ENCODE measurements at regions not wholly inside any gene's neighbourhood (a gene's known extent, or its start where the extent isn't known, plus 50 kb on each side); places are given as distances from the start of the nearest gene placed in this dataset.
A peak's percentile ranks its signal among the peaks of the same experiment; 100 is the strongest.

DNA sequence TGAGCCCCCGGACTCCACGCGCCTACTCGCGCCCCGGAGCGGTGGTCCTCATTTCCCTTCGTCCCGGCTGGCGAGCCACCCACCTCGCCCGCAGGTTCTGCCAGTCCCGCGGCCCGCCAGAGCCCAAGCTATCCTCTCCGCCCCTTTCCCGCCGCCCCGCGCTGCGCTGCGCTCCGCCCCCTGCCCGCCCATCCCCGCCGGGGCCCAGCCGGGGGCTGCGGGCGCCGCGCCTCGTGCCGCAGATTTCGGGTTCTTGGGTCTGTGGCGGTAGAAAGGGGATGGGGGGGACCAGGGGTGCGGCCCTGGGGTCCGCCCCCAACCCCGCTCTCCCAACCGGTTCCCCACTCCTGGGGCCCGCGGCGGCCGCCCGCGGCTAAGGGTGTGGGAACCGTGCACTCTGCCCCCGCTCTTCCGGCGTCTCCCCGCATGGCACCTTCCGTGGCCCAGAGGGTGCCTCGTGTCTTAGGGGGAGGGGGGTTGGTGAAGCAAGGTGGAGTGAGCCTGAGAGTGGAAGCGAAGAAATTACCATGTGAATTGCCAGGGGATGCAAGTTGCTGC is 650.8 kb upstream of the DIPK2B start:
- peaks cover 7% of the 10 kb centered on the region for H3K27me3 ChIP-seq
- 37% methylated on average over 2 of the region's 53 CpGs; no CpG with 5 or more reads in 1 of the 2 donors for WGBS, 2 donors (ENCODE audit: low coverage in 1 of 2)
- peak; percentile 43 for ATAC-seq
- TF ChIP-seq, protein P1, sequence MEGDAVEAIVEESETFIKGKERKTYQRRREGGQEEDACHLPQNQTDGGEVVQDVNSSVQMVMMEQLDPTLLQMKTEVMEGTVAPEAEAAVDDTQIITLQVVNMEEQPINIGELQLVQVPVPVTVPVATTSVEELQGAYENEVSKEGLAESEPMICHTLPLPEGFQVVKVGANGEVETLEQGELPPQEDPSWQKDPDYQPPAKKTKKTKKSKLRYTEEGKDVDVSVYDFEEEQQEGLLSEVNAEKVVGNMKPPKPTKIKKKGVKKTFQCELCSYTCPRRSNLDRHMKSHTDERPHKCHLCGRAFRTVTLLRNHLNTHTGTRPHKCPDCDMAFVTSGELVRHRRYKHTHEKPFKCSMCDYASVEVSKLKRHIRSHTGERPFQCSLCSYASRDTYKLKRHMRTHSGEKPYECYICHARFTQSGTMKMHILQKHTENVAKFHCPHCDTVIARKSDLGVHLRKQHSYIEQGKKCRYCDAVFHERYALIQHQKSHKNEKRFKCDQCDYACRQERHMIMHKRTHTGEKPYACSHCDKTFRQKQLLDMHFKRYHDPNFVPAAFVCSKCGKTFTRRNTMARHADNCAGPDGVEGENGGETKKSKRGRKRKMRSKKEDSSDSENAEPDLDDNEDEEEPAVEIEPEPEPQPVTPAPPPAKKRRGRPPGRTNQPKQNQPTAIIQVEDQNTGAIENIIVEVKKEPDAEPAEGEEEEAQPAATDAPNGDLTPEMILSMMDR (IDR thresholded peaks at IDR 0.05), result no peak
- TF ChIP-seq POLR2A (IDR thresholded peaks at IDR 0.05), result no peak
- TF ChIP-seq EP300 (IDR thresholded peaks at IDR 0.05), result no peak
- TF ChIP-seq POLR2AphosphoS5 (IDR thresholded peaks at IDR 0.05), result no peak
- peaks cover 0 to 15% (median 0%) of the 10 kb centered on the region in 3 donors for H3K4me1 ChIP-seq
- peak overlapping the region; percentile 60 to 83 for H3K4me3 ChIP-seq
- H3K9me3 ChIP-seq, result no peaks in the 10 kb centered on the region
- no peaks in the 10 kb centered on the region for H3K36me3 ChIP-seq
- H3K27ac ChIP-seq, result peak overlapping the region in 1 of 4 donors; percentile 51

DNA sequence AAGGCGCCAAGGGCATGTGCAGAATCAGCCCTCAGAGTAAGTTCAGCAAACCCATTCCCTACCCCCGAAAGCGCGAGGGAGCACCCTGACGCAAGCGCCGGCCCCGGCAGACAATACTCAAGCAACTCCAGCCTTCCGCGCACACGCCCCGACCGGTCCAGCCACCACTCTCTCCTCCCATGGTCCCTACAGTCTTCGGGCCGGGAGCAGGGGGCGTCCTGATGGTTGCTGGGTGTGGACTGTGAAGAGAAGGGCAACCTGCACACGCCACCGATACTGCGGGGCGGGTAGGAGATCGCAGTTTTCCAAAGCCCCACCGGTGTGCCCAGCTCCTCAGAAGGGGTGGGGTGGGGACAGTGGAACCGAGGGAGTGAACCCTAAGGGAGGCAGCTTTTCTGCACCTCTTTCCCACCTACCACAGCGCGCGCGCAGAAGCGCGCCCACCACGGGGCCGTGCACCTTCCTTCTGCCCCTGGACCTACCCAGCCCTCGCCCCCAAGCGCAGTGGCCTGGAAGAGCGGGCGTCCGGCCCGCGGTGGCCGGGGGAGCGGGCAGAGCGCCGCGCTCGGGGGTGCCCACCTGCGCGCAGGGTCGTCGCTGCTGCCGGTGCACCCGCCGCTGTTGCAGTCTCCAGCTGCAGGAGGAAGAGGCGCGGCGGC is 650.2 kb upstream of the DIPK2B start:
- peaks cover 0 to 15% (median 0%) of the 10 kb centered on the region in 3 donors for H3K4me1 ChIP-seq
- ATAC-seq, result peak; percentile 65
- TF ChIP-seq POLR2AphosphoS5 (IDR thresholded peaks at IDR 0.05), result no peak
- TF ChIP-seq POLR2A (IDR thresholded peaks at IDR 0.05), result no peak
- no peak for TF ChIP-seq EP300 (IDR thresholded peaks at IDR 0.05)
- TF ChIP-seq, protein P1 (IDR thresholded peaks at IDR 0.05), result no peak
- H3K27me3 ChIP-seq, result peaks cover 7% of the 10 kb centered on the region
- no peaks in the 10 kb centered on the region for H3K36me3 ChIP-seq
- WGBS, 2 donors (ENCODE audit: low coverage in 1 of 2), result 53% methylated on average over 9 of the region's 54 CpGs; no CpG with 5 or more reads in 1 of the 2 donors
- H3K9me3 ChIP-seq, result no peaks in the 10 kb centered on the region
- H3K4me3 ChIP-seq, result peak overlapping the region; percentile 60 to 83
- peak overlapping the region in 1 of 4 donors; percentile 51 for H3K27ac ChIP-seq

DNA sequence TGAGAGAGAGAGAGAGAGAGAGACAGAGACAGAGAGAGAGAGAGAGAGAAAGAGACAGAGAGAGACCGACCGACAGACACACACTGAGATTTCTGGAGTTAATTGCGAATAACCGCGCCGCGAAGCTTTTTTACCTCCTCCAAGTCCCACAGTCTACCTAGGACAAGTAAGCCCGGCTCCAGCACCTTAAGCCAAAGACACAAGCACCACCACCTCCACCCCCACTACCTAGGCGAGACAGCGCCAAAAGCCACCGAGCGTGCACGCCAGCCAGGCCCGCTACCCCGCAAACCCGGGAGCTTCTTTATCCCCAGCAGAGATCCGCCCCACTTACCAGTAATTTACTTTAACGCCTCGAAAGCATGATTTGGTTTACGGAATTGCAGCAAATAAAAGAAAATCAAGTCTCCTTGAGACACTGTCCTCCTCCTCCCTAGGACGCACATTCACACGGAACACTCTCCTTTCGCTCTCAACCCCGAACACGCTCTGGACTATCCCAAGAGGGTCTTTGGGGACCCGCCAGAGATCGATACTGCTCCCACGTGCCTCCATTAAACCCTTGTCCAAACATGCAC is 649.6 kb upstream of the DIPK2B start:
- TF ChIP-seq, protein P1 (IDR thresholded peaks at IDR 0.05), result no peak
- no peak for TF ChIP-seq POLR2A (IDR thresholded peaks at IDR 0.05)
- TF ChIP-seq POLR2AphosphoS5 (IDR thresholded peaks at IDR 0.05), result no peak
- TF ChIP-seq EP300 (IDR thresholded peaks at IDR 0.05), result no peak
- Histone ChIP-seq H3K27ac (no peak overlapping the region), H3K9me3 (no peaks in the 10 kb centered on the region), H3K27me3 (peaks cover 7% of the 10 kb centered on the region), H3K4me1 (peaks cover 0 to 15% (median 0%) of the 10 kb centered on the region in 3 donors), H3K4me3 (peak overlapping the region; percentile 60 to 83), H3K36me3 (no peaks in the 10 kb centered on the region)
- no peak for ATAC-seq
- 0 to 30% methylated on average over 2 to 10 of the region's 28 CpGs for WGBS, 2 donors (ENCODE audit: low coverage in 1 of 2)

DNA sequence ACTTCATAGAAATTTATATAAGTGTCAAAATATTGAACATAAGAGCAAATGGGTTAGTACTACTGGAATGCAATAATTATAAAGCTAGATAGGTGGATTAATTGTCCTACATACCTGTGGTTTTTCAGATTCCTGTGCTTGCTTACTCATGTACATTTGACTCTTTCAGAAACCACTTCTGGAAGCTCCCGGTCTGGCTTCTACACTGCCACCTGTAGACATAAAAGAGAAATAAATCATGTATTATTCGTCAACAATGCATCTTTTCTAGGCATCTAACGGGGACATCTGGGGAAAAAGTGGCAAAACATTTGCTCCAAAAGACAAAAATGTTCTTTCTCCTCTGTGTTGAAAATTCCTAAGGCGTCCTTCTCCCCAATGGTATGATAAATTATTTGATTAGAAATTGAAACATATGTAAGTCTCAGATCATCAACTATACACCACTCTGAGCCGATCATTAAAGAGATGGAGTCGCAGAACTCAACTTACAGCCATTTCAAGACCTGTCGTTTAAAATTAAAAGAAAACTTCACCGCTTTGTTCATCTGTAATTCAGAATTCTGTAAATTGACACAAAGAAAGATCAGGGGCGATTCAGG is 648.7 kb upstream of the DIPK2B start:
- no peaks in the 10 kb centered on the region for H3K9me3 ChIP-seq

More for the DNA sequence above, 648.7 kb upstream of the DIPK2B start:
- H3K4me3 ChIP-seq, result no peak overlapping the region
- no peak overlapping the region for H3K27ac ChIP-seq
- no peak for TF ChIP-seq EP300 (IDR thresholded peaks at IDR 0.05)
- TF ChIP-seq, protein P1 (IDR thresholded peaks at IDR 0.05), result peak in 1 of 4 experiments; percentile 21
- TF ChIP-seq POLR2A (IDR thresholded peaks at IDR 0.05), result no peak
- TF ChIP-seq POLR2AphosphoS5 (IDR thresholded peaks at IDR 0.05), result no peak
- H3K36me3 ChIP-seq, result no peaks in the 10 kb centered on the region
- peaks cover 0 to 15% (median 0%) of the 10 kb centered on the region in 3 donors for H3K4me1 ChIP-seq
- H3K27me3 ChIP-seq, result peaks cover 7% of the 10 kb centered on the region
- no peak for ATAC-seq
- WGBS, 2 donors (ENCODE audit: low coverage in 1 of 2), result 39 to 50% methylated on average over 6 to 9 of the region's 9 CpGs
